ENCODE measurements at regions not wholly inside any gene's neighbourhood (a gene's known extent, or its start where the extent isn't known, plus 50 kb on each side); places are given as distances from the start of the nearest gene placed in this dataset.

- no peak overlapping the region for H3K4me3 ChIP-seq
- no peaks in the 10 kb centered on the region for H3K27me3 ChIP-seq (ENCODE audit: low read depth)
- ATAC-seq, result no peak
- no peaks in the 10 kb centered on the region for H3K9me3 ChIP-seq
- H3K27ac ChIP-seq, result no peak overlapping the region
- H3K4me1 ChIP-seq, result no peaks in the 10 kb centered on the region
- no peaks in the 10 kb centered on the region for H3K36me3 ChIP-seq
- TF ChIP-seq CTCF (IDR thresholded peaks at IDR 0.05), result no peak
- intact Hi-C loops (cut with DNase I), result no loop called here
- no peak for DNase-seq
Measured at GRCh38 chr9:82547995-82548394, 514.9 kb downstream of the RASEF start.

GRCh38 chr9:82549174-82549821 is 513.6 kb downstream of the RASEF start:
- no peak for DNase-seq
- H3K9me3 ChIP-seq, result no peaks in the 10 kb centered on the region
- no peaks in the 10 kb centered on the region for H3K4me1 ChIP-seq
- H3K36me3 ChIP-seq, result no peaks in the 10 kb centered on the region
- no peak overlapping the region for H3K4me3 ChIP-seq
- no peaks in the 10 kb centered on the region for H3K27me3 ChIP-seq (ENCODE audit: low read depth)
- no peak for TF ChIP-seq CTCF (IDR thresholded peaks at IDR 0.05)
- intact Hi-C loops (cut with DNase I), result no loop called here
- H3K27ac ChIP-seq, result no peak overlapping the region
- ATAC-seq, result peak; percentile 43

- H3K9me3 ChIP-seq, result no peaks in the 10 kb centered on the region
- intact Hi-C loops (cut with DNase I), result no loop called here
- ATAC-seq (no peak), DNase-seq (no peak)
- peaks cover 5% of the 10 kb centered on the region for H3K4me1 ChIP-seq
- H3K36me3 ChIP-seq, result no peaks in the 10 kb centered on the region
- no peak overlapping the region for H3K27ac ChIP-seq
- no peak for TF ChIP-seq CTCF (IDR thresholded peaks at IDR 0.05)
- no peak overlapping the region for H3K4me3 ChIP-seq
- no peaks in the 10 kb centered on the region for H3K27me3 ChIP-seq (ENCODE audit: low read depth)
Measured at GRCh38 chr9:82552784-82553183, 510.2 kb downstream of the RASEF start.

- H3K36me3 ChIP-seq, result no peaks in the 10 kb centered on the region
- no peak for TF ChIP-seq CTCF (IDR thresholded peaks at IDR 0.05)
- intact Hi-C loops (cut with DNase I), result no loop called here
- H3K9me3 ChIP-seq, result no peaks in the 10 kb centered on the region
- DNase-seq, result no peak
- ATAC-seq, result no peak
- H3K27ac ChIP-seq, result no peak overlapping the region
- H3K4me3 ChIP-seq, result no peak overlapping the region
- peaks cover 5% of the 10 kb centered on the region for H3K4me1 ChIP-seq
- no peaks in the 10 kb centered on the region for H3K27me3 ChIP-seq (ENCODE audit: low read depth)
Measured at GRCh38 chr9:82553654-82554366, 509.1 kb downstream of the RASEF start.

GRCh38 chr9:82554381-82554780 is 508.6 kb downstream of the RASEF start:
- Histone ChIP-seq H3K4me3 (no peak overlapping the region), H3K4me1 (peaks cover 5% of the 10 kb centered on the region), H3K27me3 (ENCODE audit: low read depth) (no peaks in the 10 kb centered on the region), H3K27ac (no peak overlapping the region), H3K36me3 (no peaks in the 10 kb centered on the region), H3K9me3 (no peaks in the 10 kb centered on the region)
- no peak for ATAC-seq
- TF ChIP-seq CTCF (IDR thresholded peaks at IDR 0.05), result no peak
- intact Hi-C loops (cut with DNase I), result no loop called here
- DNase-seq, result no peak

All from lower lobe of right lung (tissue), 2 donors.